ENCODE measurements at regions not wholly inside any gene's neighbourhood (a gene's known extent, or its start where the extent isn't known, plus 50 kb on each side); places are given as distances from the start of the nearest gene placed in this dataset.

DNA sequence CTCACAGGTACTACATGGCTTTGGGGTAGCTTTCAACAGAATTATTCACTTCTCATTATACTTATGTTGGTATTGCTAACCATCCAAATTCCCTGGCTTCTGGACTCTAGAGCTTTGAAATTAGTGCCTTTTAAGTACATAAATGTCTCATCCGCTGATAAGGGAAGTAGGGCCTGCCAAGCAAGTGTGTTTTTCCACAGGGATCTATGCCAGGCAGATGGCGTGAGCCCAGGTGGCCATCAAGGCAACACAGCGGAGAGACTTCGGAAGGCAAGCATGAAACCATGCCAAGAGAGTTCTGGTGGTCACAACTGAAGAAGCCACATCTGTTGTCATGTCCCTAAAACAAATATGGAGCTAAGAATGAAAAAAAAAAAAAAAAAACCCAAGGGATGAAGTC lies 503.1 kb upstream of the LCORL start:
- no peaks in the 10 kb centered on the region for H3K4me1 ChIP-seq (ENCODE audit: control insufficient read depth, insufficient read depth, low read length, poor library complexity, severe bottlenecking)
- H3K4me3 ChIP-seq (ENCODE audit: extremely low read depth, insufficient read depth, low read length, poor library complexity, severe bottlenecking) = no peak overlapping the region
- H3K27ac ChIP-seq (ENCODE audit: low read depth, low read length, severe bottlenecking) = no peak overlapping the region
- H3K36me3 ChIP-seq (ENCODE audit: control insufficient read depth, insufficient read depth, low read length) = no peaks in the 10 kb centered on the region
- no peaks in the 10 kb centered on the region for H3K9me3 ChIP-seq (ENCODE audit: control insufficient read depth, low read length)
- WGBS, 2 experiments (ENCODE audit: insufficient coverage in 2 of 2) = 96 to 100% methylated on average over 3 to 4 of the region's 4 CpGs

DNA sequence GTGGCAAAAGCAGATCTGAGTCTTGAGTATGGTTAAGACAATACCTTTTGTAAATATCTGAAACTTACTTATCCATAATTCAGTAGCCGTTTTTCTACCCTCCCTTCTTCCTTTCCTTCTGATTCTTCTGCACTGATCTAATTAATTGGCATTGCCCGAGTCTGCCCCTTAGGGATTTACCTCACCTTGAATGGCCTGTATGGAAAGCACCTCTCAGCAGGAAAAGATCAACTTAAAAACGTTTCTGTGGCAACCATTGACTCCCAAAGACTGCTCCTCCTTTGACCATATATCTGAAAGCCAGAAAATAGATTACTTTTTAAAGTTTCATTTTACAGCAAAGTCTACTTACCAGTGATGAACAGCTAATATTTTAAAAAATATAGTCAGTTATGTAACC lies 496.5 kb upstream of the LCORL start:
- Histone ChIP-seq H3K4me1 (ENCODE audit: control insufficient read depth, insufficient read depth, low read length, poor library complexity, severe bottlenecking) (no peaks in the 10 kb centered on the region), H3K36me3 (ENCODE audit: control insufficient read depth, insufficient read depth, low read length) (no peaks in the 10 kb centered on the region), H3K9me3 (ENCODE audit: control insufficient read depth, low read length) (no peaks in the 10 kb centered on the region), H3K27ac (ENCODE audit: low read depth, low read length, severe bottlenecking) (no peak overlapping the region), H3K4me3 (ENCODE audit: extremely low read depth, insufficient read depth, low read length, poor library complexity, severe bottlenecking) (no peak overlapping the region)
- 27 to 28% methylated on average over 2 to 3 of the region's 3 CpGs for WGBS, 2 experiments (ENCODE audit: insufficient coverage in 2 of 2)

DNA sequence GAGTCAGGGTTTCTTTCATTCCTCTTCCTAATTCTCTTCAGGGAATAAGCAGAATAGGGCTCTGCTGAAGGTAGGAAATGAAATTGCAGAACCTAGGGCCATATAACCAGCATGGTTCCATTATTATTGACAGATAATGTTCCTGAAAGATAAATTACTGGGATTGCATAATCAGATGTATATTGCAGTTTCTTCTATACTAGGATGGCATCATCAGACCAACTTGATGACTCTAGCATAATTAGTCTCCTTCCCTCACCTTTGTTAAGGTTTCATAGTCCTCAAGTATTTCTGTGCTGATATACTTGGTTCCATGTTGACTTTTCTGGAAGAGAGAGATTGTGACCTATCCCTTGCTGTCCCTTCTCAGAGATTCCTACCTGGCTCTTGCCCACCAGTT lies 492.3 kb upstream of the LCORL start:
- Histone ChIP-seq H3K36me3 (ENCODE audit: control insufficient read depth, insufficient read depth, low read length) (no peaks in the 10 kb centered on the region), H3K4me3 (ENCODE audit: extremely low read depth, insufficient read depth, low read length, poor library complexity, severe bottlenecking) (no peak overlapping the region), H3K9me3 (ENCODE audit: control insufficient read depth, low read length) (no peaks in the 10 kb centered on the region)

DNA sequence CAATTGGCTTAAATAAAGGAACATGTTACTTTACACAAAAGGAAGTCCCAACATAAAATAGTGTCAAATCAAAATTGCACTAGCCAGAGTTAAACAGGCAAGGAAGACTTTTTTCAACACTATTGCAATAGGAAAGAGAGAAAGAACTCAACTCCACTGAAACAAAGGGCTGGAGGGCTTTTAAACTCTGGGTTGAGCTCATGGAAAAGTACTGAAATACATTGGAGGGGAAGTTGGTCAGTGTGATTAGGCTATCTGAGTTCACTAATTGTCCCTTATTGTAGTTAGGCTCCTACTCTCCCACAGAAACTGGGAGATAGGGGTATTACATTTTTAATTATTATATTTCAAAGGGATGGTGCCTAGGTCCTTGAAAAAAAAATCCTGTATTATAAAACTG lies 491.2 kb upstream of the LCORL start:
- H3K36me3 ChIP-seq (ENCODE audit: control insufficient read depth, insufficient read depth, low read length) = no peaks in the 10 kb centered on the region
- no peaks in the 10 kb centered on the region for H3K9me3 ChIP-seq (ENCODE audit: control insufficient read depth, low read length)
- H3K27ac ChIP-seq (ENCODE audit: low read depth, low read length, severe bottlenecking) = no peak overlapping the region
- H3K4me1 ChIP-seq (ENCODE audit: control insufficient read depth, insufficient read depth, low read length, poor library complexity, severe bottlenecking) = no peaks in the 10 kb centered on the region
- no peak overlapping the region for H3K4me3 ChIP-seq (ENCODE audit: extremely low read depth, insufficient read depth, low read length, poor library complexity, severe bottlenecking)

More for the DNA sequence above, 492.3 kb upstream of the LCORL start:
- no peaks in the 10 kb centered on the region for H3K4me1 ChIP-seq (ENCODE audit: control insufficient read depth, insufficient read depth, low read length, poor library complexity, severe bottlenecking)
- no peak overlapping the region for H3K27ac ChIP-seq (ENCODE audit: low read depth, low read length, severe bottlenecking)

DNA sequence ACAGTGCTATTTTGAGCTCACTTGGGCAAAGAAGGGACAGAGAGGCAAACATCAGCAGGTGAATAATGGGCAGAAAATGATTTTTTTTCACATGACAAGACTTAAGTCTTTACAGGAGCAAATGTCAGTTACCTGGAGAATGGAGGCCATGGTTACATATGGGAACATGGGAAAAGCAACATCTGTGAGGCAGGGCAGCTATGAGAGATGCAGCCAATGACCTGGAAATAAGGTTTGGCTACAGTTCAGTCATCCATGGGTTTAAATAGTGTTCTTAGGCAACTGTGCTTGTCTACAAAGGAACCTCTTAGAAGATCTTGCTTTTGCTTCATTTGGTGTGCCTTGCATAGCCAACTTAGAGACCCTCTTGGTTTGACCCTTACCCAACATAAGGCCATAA lies 490.2 kb upstream of the LCORL start:
- no peaks in the 10 kb centered on the region for H3K9me3 ChIP-seq (ENCODE audit: control insufficient read depth, low read length)
- H3K4me3 ChIP-seq (ENCODE audit: extremely low read depth, insufficient read depth, low read length, poor library complexity, severe bottlenecking) = no peak overlapping the region
- no peaks in the 10 kb centered on the region for H3K36me3 ChIP-seq (ENCODE audit: control insufficient read depth, insufficient read depth, low read length)
- no peak overlapping the region for H3K27ac ChIP-seq (ENCODE audit: low read depth, low read length, severe bottlenecking)
- no peaks in the 10 kb centered on the region for H3K4me1 ChIP-seq (ENCODE audit: control insufficient read depth, insufficient read depth, low read length, poor library complexity, severe bottlenecking)

DNA sequence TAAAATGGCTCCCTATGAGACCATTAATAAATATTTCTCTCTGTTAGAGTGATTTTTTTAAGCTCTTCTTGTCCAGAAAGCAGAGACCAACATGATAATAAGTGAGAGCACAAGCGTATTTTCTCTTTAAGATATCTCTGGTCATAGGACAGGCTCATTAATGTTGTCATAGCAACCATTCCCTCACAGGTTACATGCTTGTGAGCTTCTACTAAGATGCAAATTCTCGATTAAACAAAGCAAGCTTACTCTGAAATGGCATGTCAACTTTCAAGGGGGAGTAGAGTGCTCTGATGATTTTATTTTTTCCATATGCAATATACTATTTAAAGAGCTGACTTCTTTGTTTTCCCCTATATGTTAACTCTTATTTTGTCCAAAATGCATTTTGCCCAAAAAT lies 487.2 kb upstream of the LCORL start:
- Histone ChIP-seq H3K4me3 (ENCODE audit: extremely low read depth, insufficient read depth, low read length, poor library complexity, severe bottlenecking) (no peak overlapping the region), H3K4me1 (ENCODE audit: control insufficient read depth, insufficient read depth, low read length, poor library complexity, severe bottlenecking) (no peaks in the 10 kb centered on the region), H3K36me3 (ENCODE audit: control insufficient read depth, insufficient read depth, low read length) (no peaks in the 10 kb centered on the region), H3K27ac (ENCODE audit: low read depth, low read length, severe bottlenecking) (no peak overlapping the region), H3K9me3 (ENCODE audit: control insufficient read depth, low read length) (no peaks in the 10 kb centered on the region)
- 100% methylated on average over 1 of the region's 2 CpGs for WGBS, 2 experiments (ENCODE audit: insufficient coverage in 2 of 2)

DNA sequence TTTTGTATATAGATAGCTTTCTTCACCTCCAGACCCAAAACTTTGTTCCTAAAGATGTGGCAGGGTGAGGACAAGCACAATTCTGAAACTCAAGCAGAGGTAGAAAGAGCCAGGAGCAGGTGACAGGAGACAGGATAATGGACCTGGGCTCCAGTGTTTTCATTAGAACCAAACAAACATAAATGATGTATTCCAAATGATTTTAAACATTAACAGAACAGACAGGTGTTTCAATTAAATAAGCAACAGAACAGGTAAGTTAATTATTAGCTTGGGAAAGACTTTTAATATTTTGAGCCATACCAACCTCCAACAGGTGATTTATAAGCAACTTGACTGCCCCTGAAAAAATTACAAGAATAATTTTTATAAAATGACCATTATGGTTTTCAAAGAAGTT lies 459.4 kb upstream of the LCORL start:
- peaks cover 8% of the 10 kb centered on the region for H3K9me3 ChIP-seq (ENCODE audit: control insufficient read depth, low read length)
- H3K4me3 ChIP-seq (ENCODE audit: extremely low read depth, insufficient read depth, low read length, poor library complexity, severe bottlenecking) = no peak overlapping the region
- no peaks in the 10 kb centered on the region for H3K4me1 ChIP-seq (ENCODE audit: control insufficient read depth, insufficient read depth, low read length, poor library complexity, severe bottlenecking)
- no peak overlapping the region for H3K27ac ChIP-seq (ENCODE audit: low read depth, low read length, severe bottlenecking)
- H3K36me3 ChIP-seq (ENCODE audit: control insufficient read depth, insufficient read depth, low read length) = no peaks in the 10 kb centered on the region

DNA sequence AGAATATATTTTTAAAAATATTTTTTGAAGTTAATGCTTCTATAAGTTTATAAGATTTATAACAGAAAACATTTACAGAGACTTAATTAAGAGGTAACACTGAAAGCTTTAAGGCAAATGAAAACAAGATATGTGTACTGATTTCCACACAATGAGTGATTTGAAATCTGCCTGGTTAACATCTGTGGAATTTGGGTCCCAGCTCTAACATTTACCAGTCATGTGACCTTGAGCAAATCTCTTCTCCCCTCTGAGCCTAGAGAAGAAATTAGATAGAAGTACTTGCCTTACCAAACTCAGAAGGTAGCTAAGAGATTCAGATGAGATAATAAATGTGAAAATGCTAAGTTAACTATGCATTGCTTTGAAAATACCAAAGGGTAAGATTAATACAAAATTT lies 458.8 kb upstream of the LCORL start:
- H3K9me3 ChIP-seq (ENCODE audit: control insufficient read depth, low read length) = peaks cover 8% of the 10 kb centered on the region
- H3K4me1 ChIP-seq (ENCODE audit: control insufficient read depth, insufficient read depth, low read length, poor library complexity, severe bottlenecking) = no peaks in the 10 kb centered on the region
- no peak overlapping the region for H3K27ac ChIP-seq (ENCODE audit: low read depth, low read length, severe bottlenecking)
- no peaks in the 10 kb centered on the region for H3K36me3 ChIP-seq (ENCODE audit: control insufficient read depth, insufficient read depth, low read length)
- H3K4me3 ChIP-seq (ENCODE audit: extremely low read depth, insufficient read depth, low read length, poor library complexity, severe bottlenecking) = no peak overlapping the region

DNA sequence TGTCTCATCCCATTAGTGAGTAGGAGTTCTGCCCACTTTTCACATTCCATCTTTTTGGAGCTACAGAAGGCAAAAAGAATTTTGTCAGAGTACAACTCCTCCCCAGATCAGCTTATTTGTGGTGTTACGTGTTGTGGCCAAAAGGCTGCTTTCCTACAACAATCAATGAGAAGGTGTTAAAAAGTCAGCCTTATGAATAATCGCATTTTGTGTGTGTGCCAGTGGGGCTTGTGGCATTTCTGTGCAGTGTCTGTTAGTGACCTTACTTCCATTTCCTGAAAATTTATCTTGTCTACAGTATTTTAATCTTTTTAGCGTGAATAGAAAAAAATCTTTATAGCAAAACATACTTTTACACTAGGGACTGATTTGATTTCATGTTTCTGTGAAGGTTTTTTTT lies 458.3 kb upstream of the LCORL start:
- WGBS, 2 experiments (ENCODE audit: insufficient coverage in 2 of 2) = no CpG with 5 or more reads among the region's 3 CpGs
- H3K9me3 ChIP-seq (ENCODE audit: control insufficient read depth, low read length) = peaks cover 8% of the 10 kb centered on the region
- no peak overlapping the region for H3K27ac ChIP-seq (ENCODE audit: low read depth, low read length, severe bottlenecking)
- no peaks in the 10 kb centered on the region for H3K4me1 ChIP-seq (ENCODE audit: control insufficient read depth, insufficient read depth, low read length, poor library complexity, severe bottlenecking)
- no peak overlapping the region for H3K4me3 ChIP-seq (ENCODE audit: extremely low read depth, insufficient read depth, low read length, poor library complexity, severe bottlenecking)
- H3K36me3 ChIP-seq (ENCODE audit: control insufficient read depth, insufficient read depth, low read length) = no peaks in the 10 kb centered on the region

DNA sequence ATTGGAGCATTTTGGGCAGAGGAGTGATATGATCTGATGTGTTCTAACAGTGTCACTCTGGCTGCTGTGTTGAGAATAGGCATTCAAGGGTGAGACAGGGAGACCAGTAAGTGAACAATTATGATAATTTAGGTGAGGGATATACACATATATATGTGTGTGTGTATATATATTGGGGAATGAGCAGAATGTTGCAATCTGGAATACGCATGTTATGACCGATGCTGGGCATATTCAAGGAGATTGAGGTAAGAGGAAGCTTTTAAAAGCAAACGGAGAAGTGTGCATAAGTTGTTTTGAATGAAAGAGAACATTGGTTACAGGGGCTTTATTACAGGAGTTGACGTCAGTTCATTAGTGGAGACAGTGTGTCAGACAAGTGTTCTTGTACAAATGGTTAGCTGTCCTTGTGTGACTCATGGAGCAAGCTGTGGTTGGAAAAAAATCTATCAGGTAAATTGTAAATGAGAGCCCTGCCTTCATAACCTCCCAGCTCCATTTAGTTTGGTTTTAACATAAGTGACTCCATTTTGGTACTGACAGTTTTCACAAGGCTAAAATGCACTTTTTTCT lies 442.5 kb upstream of the LCORL start:
- Histone ChIP-seq H3K4me3 (ENCODE audit: extremely low read depth, insufficient read depth, low read length, poor library complexity, severe bottlenecking) (no peak overlapping the region), H3K36me3 (ENCODE audit: control insufficient read depth, insufficient read depth, low read length) (no peaks in the 10 kb centered on the region), H3K4me1 (ENCODE audit: control insufficient read depth, insufficient read depth, low read length, poor library complexity, severe bottlenecking) (no peaks in the 10 kb centered on the region), H3K27ac (ENCODE audit: low read depth, low read length, severe bottlenecking) (no peak overlapping the region), H3K9me3 (ENCODE audit: control insufficient read depth, low read length) (no peaks in the 10 kb centered on the region)
- 58 to 62% methylated on average over 4 of the region's 4 CpGs for WGBS, 2 experiments (ENCODE audit: insufficient coverage in 2 of 2)

DNA sequence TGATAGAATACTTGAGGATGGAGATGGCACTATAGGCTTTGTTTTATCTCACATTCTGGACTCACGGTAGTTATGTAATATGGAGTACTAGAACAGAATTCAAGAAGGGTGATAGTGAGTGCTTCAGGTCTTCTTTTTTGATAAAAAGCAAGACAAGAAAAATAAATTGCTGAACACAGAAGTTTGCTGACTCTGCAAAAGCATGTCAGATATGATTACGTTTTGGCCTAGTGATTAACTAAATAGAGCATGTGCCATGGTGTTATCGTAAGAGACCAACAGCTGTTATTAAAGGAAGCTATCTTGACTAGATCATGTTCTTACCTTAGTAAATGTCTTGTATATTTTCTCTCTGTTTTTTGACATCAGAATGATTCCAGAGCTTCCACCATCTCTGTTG lies 436.9 kb upstream of the LCORL start:
- no peaks in the 10 kb centered on the region for H3K4me1 ChIP-seq (ENCODE audit: control insufficient read depth, insufficient read depth, low read length, poor library complexity, severe bottlenecking)
- no peaks in the 10 kb centered on the region for H3K9me3 ChIP-seq (ENCODE audit: control insufficient read depth, low read length)
- WGBS, 2 experiments (ENCODE audit: insufficient coverage in 2 of 2) = 88 to 100% methylated on average over 2 of the region's 3 CpGs
- no peak overlapping the region for H3K27ac ChIP-seq (ENCODE audit: low read depth, low read length, severe bottlenecking)
- no peaks in the 10 kb centered on the region for H3K36me3 ChIP-seq (ENCODE audit: control insufficient read depth, insufficient read depth, low read length)
- no peak overlapping the region for H3K4me3 ChIP-seq (ENCODE audit: extremely low read depth, insufficient read depth, low read length, poor library complexity, severe bottlenecking)

DNA sequence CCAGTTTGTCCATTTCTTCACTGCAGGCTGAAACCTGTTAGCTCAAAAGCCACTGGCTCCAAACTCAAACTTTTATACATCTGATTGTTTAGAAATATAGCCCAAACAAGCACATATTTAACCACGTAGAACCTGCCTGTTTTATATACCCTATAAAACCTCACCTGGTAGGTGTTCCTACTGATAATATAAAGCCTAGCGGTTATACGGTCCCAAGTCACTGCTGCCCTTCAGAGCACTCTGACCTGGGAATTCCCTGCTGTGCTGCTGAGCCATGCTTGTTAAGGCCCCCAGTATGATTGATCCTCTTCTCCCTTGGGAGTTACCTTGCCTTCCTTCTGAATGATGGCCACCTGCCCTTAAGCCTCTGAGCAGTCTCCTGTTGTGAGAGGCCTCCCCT lies 432.8 kb upstream of the LCORL start:
- WGBS, 2 experiments (ENCODE audit: insufficient coverage in 2 of 2) = 78 to 92% methylated on average over 3 of the region's 3 CpGs

More for the DNA sequence above, 432.8 kb upstream of the LCORL start:
- Histone ChIP-seq H3K9me3 (ENCODE audit: control insufficient read depth, low read length) (no peaks in the 10 kb centered on the region), H3K4me1 (ENCODE audit: control insufficient read depth, insufficient read depth, low read length, poor library complexity, severe bottlenecking) (no peaks in the 10 kb centered on the region), H3K36me3 (ENCODE audit: control insufficient read depth, insufficient read depth, low read length) (no peaks in the 10 kb centered on the region), H3K27ac (ENCODE audit: low read depth, low read length, severe bottlenecking) (no peak overlapping the region), H3K4me3 (ENCODE audit: extremely low read depth, insufficient read depth, low read length, poor library complexity, severe bottlenecking) (no peak overlapping the region)
